ENCODE measurements at regions not wholly inside any gene's neighbourhood (a gene's known extent, or its start where the extent isn't known, plus 50 kb on each side); places are given as distances from the start of the nearest gene placed in this dataset.

DNA sequence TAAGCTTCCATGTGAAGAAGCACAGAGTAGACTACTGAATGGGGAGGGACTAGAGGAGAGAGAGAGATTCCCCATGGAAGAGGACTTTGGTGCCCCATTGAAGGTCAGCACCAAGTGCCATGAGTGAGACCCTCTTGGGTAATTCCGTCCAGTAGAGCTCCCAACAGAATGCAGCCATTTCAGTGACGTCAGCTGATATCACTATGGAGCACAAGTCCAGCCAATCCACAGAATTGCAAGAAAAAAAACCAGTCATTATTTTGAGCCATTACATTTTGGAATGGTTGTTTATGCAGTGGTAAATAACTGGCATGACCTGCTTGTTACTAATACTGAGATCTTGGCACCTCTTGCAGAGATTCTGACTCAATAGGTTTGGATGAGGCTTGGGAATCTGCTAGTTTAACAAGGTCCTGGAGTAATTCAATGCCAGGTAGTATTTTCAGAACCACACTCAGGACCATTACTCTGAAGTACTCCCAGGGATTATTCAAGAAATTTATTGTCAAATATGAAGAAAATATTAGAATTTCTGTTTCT, 52.6 kb upstream of the SP8 start:
- Mint-ChIP-seq H3K27ac (no peak overlapping the region), H3K4me3 (no peak overlapping the region), H3K9me3 (no peaks in the 10 kb centered on the region), H3K27me3 (no peaks in the 10 kb centered on the region), H3K4me1 (ENCODE audit: low read depth) (no peaks in the 10 kb centered on the region), H3K36me3 (ENCODE audit: low read depth) (no peaks in the 10 kb centered on the region)
- intact Hi-C loops (cut with micrococcal nuclease): no loop called here

DNA sequence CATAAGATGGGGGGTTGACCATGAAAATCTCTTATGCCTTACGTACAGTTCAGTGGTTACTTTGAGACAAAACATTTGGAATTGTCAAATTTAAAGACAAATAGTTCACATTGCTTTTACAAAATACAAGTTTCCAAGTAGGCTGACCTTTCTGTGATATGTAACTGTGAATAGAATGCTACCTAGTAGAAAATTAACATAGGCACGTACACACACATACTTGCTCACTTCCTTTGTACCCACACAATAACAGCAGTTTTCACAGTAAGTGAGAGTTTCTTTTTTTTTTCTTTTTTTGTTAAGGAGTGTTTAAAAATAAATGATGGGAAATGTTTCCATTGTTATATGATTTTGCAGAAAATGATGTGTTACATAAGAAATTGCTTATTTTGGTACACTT, 53.3 kb upstream of the SP8 start:
- Mint-ChIP-seq H3K27ac (no peak overlapping the region), H3K36me3 (ENCODE audit: low read depth) (no peaks in the 10 kb centered on the region), H3K27me3 (no peaks in the 10 kb centered on the region), H3K4me1 (ENCODE audit: low read depth) (no peaks in the 10 kb centered on the region), H3K9me3 (peaks cover 2% of the 10 kb centered on the region), H3K4me3 (no peak overlapping the region)
- intact Hi-C loops (cut with micrococcal nuclease): no loop called here

DNA sequence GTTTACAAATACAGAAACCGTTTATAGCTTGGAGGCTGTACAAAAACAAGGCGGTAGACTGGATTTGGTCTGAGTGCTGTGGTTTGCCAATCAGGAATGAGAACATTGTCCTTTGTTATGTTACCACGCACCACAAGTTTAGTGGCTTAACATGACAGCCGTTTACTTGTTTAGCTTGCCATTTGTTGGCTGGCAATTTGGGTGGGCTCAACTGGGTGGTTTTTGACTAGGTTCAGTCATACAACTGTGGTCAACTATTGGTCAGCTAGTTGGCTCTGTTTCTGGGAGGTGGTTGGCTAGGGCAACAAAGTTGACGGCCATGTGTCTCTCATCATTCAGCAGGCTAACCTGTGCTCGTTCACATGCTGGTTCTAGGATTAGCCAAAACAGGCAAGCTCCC, 60.1 kb upstream of the SP8 start:
- no peak overlapping the region for H3K27ac Mint-ChIP-seq
- no peaks in the 10 kb centered on the region for H3K36me3 Mint-ChIP-seq (ENCODE audit: low read depth)
- H3K4me3 Mint-ChIP-seq: no peak overlapping the region
- H3K27me3 Mint-ChIP-seq: no peaks in the 10 kb centered on the region
- H3K4me1 Mint-ChIP-seq (ENCODE audit: low read depth): no peaks in the 10 kb centered on the region
- peaks cover 9% of the 10 kb centered on the region for H3K9me3 Mint-ChIP-seq
- intact Hi-C loops (cut with micrococcal nuclease): no loop called here

DNA sequence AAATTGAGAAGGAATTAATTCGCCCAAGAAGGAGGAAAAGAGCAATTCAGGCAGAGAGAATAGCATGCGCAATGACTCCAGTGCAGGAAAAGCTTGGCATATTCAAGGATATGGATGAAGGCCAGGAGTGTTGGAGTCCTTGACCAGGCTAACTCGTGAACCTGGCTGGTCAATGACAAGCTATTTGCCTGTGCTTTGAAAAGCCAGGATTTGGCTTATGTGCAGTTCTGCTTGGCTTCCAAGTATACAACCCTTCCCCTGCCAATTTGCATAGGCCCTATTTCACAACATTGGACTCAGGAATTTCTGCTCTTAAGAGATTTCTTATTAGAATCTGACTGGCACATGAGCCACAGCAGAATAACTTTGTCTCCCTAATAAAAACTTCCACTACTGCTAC, 72.3 kb upstream of the SP8 start:
- intact Hi-C loops (cut with micrococcal nuclease): no loop called here

DNA sequence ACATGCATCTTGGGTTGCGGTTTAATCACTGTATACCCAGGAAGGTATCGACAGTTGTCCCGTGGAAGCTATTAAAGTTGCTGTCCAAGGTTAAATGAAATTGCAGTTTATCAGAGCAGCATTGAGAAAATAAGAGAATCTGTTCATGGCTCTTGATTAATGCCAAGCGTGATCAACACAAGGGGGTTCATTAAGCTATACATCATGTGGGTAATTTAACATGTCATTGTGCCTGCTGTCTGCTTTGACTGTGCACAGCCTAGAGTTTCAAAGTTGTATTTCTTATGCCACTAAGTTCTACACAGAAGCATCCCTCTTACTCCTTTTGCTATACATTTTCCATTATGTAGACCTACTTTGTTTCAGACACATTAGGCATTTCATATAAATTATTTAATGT, 74.8 kb upstream of the SP8 start:
- no peaks in the 10 kb centered on the region for H3K4me1 Mint-ChIP-seq (ENCODE audit: low read depth)
- H3K4me3 Mint-ChIP-seq: no peak overlapping the region
- no peak overlapping the region for H3K27ac Mint-ChIP-seq
- no peaks in the 10 kb centered on the region for H3K36me3 Mint-ChIP-seq (ENCODE audit: low read depth)
- intact Hi-C loops (cut with micrococcal nuclease): no loop called here
- H3K27me3 Mint-ChIP-seq: no peaks in the 10 kb centered on the region
- no peaks in the 10 kb centered on the region for H3K9me3 Mint-ChIP-seq

More for the DNA sequence above, 72.3 kb upstream of the SP8 start:
- Mint-ChIP-seq H3K4me1 (ENCODE audit: low read depth) (no peaks in the 10 kb centered on the region), H3K27ac (no peak overlapping the region), H3K36me3 (ENCODE audit: low read depth) (no peaks in the 10 kb centered on the region), H3K9me3 (no peaks in the 10 kb centered on the region), H3K4me3 (no peak overlapping the region), H3K27me3 (no peaks in the 10 kb centered on the region)

DNA sequence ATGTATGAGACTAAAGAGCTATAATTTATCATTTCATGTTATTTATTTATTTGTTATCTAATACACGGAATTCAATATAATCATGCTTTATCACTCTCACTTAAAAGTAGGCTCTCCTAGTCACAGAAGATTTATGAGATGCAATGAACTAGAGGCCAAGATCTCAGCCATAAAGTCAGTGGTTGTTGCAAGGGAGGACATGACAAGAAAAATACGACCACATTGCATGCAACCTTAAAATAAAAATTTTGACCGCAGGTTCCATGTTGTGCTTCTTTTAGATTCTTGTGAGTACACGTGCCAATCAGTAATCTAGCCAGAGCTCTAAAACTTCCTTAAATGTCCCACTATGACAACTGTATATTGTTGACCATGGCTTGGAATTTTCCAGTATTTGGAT, 75.9 kb upstream of the SP8 start:
- H3K36me3 Mint-ChIP-seq (ENCODE audit: low read depth): no peaks in the 10 kb centered on the region
- H3K4me1 Mint-ChIP-seq (ENCODE audit: low read depth): no peaks in the 10 kb centered on the region
- no peaks in the 10 kb centered on the region for H3K27me3 Mint-ChIP-seq
- no peak overlapping the region for H3K4me3 Mint-ChIP-seq
- H3K9me3 Mint-ChIP-seq: no peaks in the 10 kb centered on the region
- H3K27ac Mint-ChIP-seq: no peak overlapping the region
- intact Hi-C loops (cut with micrococcal nuclease): no loop called here

DNA sequence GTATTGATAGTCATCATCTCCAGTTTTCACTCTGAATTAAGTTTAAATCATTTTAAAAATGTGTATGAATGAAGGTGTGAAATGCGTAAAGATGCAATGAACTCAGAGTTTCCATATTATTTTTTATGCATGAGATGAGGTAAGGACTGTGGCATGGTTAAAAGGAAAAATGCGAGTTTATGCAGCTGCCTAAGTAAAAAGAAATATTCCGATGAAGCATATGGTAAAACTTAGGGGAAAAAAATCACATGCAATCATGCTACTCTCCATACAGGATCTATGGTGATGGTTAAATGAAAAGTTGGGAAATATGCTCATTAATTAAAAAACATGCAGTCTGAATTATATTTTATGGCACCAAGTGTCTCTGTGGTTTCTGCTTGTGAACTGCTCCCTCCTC, 77.5 kb upstream of the SP8 start:
- Mint-ChIP-seq H3K36me3 (ENCODE audit: low read depth) (no peaks in the 10 kb centered on the region), H3K27me3 (no peaks in the 10 kb centered on the region), H3K4me1 (ENCODE audit: low read depth) (no peaks in the 10 kb centered on the region), H3K4me3 (no peak overlapping the region), H3K9me3 (no peaks in the 10 kb centered on the region), H3K27ac (no peak overlapping the region)
- intact Hi-C loops (cut with micrococcal nuclease): no loop called here

DNA sequence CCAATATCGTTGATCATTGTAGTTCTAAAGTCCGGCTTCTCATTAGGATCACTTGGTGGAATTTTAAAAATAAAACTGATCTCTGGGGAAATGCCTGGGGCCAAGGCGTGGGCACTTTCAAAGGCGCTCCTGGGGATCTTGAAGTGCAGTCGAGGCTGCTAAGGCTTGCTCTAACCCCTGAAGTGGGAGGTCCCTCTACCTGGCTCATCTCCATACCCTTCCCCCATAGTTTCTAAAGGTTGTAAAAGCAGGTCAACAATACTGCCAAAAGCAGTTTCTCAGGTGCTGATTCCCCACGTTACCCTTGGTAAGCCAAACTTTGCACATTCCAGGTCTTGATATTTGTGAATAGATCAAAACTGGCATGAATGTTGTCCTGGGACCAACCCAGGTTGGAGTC, 79.0 kb upstream of the SP8 start:
- intact Hi-C loops (cut with micrococcal nuclease): no loop called here
- H3K4me1 Mint-ChIP-seq (ENCODE audit: low read depth): no peaks in the 10 kb centered on the region
- H3K4me3 Mint-ChIP-seq: no peak overlapping the region
- H3K27me3 Mint-ChIP-seq: no peaks in the 10 kb centered on the region
- no peaks in the 10 kb centered on the region for H3K9me3 Mint-ChIP-seq
- no peaks in the 10 kb centered on the region for H3K36me3 Mint-ChIP-seq (ENCODE audit: low read depth)
- no peak overlapping the region for H3K27ac Mint-ChIP-seq

DNA sequence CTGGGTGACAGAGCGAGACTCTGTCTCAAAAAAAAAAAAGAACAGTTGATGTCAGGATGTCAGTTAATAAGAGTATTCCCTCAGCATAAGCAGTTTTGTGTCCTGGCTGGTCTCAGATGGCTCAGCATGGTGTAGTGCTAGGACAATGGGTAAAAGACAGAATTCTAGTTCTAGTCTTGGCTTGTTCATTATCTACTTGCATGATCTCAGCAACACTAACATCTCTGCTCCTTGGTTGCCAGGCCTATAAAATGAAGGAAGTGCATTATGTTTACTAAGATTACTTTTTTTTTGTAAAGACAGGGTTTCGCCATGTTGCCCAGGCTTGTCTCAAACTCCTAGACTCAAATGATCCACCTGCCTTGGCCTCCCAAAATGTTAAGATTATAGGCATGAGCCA, 84.3 kb upstream of the SP8 start:
- no peaks in the 10 kb centered on the region for H3K36me3 Mint-ChIP-seq (ENCODE audit: low read depth)
- H3K4me3 Mint-ChIP-seq: no peak overlapping the region
- intact Hi-C loops (cut with micrococcal nuclease): no loop called here
- no peak overlapping the region for H3K27ac Mint-ChIP-seq
- H3K9me3 Mint-ChIP-seq: no peaks in the 10 kb centered on the region
- H3K27me3 Mint-ChIP-seq: no peaks in the 10 kb centered on the region
- no peaks in the 10 kb centered on the region for H3K4me1 Mint-ChIP-seq (ENCODE audit: low read depth)

DNA sequence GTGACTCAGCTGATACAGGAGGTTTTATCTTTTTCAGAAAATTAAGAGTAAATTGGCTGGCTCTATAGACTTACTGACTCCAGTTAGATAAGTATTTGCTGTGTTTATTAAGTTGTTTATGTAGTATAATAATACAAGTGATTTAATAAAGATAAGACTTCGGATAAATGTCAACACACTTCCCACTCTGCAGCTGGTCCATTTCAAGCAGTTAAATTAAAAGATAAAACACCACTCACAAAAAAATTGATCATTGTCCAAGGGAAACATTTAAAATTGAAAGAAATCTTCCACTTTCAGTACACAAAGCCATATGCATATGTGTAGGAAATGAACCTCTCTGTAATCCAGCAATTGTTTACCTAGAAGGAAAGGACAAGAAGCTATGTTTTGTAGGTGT, 106.1 kb upstream of the SP8 start:
- Mint-ChIP-seq H3K27me3 (no peaks in the 10 kb centered on the region), H3K9me3 (peaks cover 18% of the 10 kb centered on the region), H3K36me3 (ENCODE audit: low read depth) (no peaks in the 10 kb centered on the region), H3K4me3 (no peak overlapping the region), H3K27ac (no peak overlapping the region), H3K4me1 (ENCODE audit: low read depth) (no peaks in the 10 kb centered on the region)
- intact Hi-C loops (cut with micrococcal nuclease): no loop called here

DNA sequence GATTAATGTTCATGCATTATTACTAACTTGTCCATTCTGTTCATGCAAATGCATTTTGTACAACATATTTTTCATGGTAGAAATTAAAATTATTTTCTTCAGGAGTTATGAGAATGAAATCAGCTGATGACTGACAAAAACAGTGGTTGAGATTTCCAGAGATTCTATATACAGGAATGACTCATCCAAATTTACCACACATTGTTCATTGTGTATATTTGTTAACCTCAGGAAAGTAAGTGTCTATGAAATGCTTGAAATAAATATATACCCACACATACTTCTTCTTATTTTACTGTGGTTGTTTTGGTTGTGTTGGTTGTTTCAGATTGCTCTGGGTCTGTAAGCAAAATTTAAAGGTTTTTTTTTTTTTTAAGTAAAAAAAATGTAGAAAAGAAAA, 108.1 kb upstream of the SP8 start:
- intact Hi-C loops (cut with micrococcal nuclease): no loop called here
- Mint-ChIP-seq H3K27me3 (no peaks in the 10 kb centered on the region), H3K36me3 (ENCODE audit: low read depth) (no peaks in the 10 kb centered on the region), H3K4me3 (no peak overlapping the region), H3K4me1 (ENCODE audit: low read depth) (no peaks in the 10 kb centered on the region), H3K27ac (no peak overlapping the region), H3K9me3 (no peaks in the 10 kb centered on the region)

DNA sequence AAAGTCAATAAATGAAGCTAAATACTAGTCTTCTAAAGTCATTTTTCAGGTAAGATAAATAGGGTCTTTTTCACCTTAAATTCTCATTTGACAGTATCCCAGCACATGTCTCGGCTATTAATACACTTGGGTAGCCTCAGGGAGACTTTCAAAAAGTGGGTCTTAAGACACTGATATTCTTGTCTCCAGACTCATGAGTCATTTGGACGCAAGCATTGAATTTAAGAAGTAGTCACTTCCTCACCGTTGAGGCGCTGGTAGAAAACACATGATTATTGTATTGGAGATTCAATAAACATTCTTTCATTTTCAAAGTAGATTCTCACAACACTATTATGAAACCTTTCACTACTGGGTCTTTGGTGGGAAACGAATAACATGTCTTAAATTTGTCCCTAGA, 108.9 kb upstream of the SP8 start:
- no peaks in the 10 kb centered on the region for H3K36me3 Mint-ChIP-seq (ENCODE audit: low read depth)
- no peak overlapping the region for H3K4me3 Mint-ChIP-seq
- no peaks in the 10 kb centered on the region for H3K9me3 Mint-ChIP-seq
- no peaks in the 10 kb centered on the region for H3K4me1 Mint-ChIP-seq (ENCODE audit: low read depth)
- no peaks in the 10 kb centered on the region for H3K27me3 Mint-ChIP-seq
- intact Hi-C loops (cut with micrococcal nuclease): no loop called here
- H3K27ac Mint-ChIP-seq: no peak overlapping the region

DNA sequence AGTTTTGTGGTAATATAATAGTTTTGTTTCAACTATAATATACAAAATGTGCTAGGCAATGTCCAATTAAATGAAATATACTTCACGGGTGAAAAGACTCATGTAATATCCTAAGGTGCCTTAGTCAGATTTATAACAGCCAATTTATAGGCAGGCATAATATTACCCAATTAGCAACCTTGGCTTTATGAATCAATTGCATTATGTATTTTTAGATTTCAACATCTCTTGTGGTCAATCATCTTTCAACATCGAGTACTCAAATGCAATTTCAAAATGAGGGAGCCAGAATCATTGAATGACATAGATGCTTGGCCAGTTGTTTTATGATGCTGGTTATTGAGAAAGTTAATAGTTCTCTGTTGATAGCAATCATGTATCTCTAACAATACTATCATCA, 110.3 kb upstream of the SP8 start:
- H3K4me3 Mint-ChIP-seq: no peak overlapping the region
- H3K27me3 Mint-ChIP-seq: no peaks in the 10 kb centered on the region
- H3K27ac Mint-ChIP-seq: no peak overlapping the region
- intact Hi-C loops (cut with micrococcal nuclease): no loop called here
- H3K9me3 Mint-ChIP-seq: peaks cover 13% of the 10 kb centered on the region
- H3K4me1 Mint-ChIP-seq (ENCODE audit: low read depth): no peaks in the 10 kb centered on the region
- H3K36me3 Mint-ChIP-seq (ENCODE audit: low read depth): no peaks in the 10 kb centered on the region

DNA sequence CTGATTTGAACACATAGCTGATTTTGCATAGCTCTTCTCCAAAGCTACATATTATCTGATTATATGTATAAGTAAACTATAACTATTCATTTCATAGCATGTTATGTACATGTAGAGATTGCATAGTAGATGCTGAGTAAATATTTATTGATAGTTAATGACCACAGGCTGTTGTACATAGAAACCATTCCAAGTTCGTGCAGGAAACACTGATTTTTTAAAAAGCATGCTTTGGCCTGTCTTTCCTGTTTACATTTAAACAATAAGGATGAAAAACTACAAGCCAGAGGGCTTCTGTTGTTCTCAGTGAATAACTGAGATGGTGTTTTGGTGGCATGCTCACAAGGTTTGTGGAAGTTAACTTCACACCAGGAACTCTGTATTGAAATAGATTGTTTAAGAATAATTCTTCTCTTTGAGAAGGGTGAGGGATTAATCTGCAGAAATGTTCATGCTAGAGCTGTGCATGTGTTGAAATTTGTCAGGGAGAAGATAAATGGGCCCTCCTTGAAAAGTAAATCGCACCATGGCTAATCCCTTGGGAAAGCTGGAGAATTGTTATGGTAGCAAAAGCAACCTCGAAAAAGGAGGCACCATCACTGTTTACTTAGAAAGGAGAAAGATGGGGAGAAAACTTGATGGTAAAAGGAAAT, 120.2 kb upstream of the SP8 start:
- Mint-ChIP-seq H3K27ac (no peak overlapping the region), H3K36me3 (ENCODE audit: low read depth) (no peaks in the 10 kb centered on the region), H3K4me1 (ENCODE audit: low read depth) (no peaks in the 10 kb centered on the region), H3K27me3 (no peaks in the 10 kb centered on the region), H3K4me3 (no peak overlapping the region), H3K9me3 (peaks cover 9% of the 10 kb centered on the region)
- intact Hi-C loops (cut with micrococcal nuclease): no loop called here

DNA sequence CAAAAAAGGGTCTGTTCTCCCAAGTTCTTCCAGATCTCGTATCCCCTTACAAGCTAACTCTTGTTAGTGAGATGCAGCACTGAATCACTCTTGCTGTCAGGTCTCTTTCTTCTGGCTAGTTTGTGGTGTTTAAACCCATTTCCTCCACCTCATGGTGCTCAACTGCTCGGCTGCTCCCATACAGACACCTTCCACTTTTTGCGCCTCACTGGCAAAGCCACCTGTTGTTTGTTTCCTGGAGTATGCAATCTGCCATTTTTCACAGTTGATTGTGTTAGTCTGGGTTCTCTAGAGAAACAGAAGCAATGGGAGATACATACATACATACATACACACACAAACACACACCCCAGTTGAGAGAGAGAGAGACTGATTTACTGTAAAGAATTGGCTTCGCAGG, 124.4 kb upstream of the SP8 start:
- intact Hi-C loops (cut with micrococcal nuclease): no loop called here
- no peak overlapping the region for H3K27ac Mint-ChIP-seq
- H3K4me3 Mint-ChIP-seq: no peak overlapping the region
- no peaks in the 10 kb centered on the region for H3K27me3 Mint-ChIP-seq
- H3K4me1 Mint-ChIP-seq (ENCODE audit: low read depth): no peaks in the 10 kb centered on the region
- no peaks in the 10 kb centered on the region for H3K36me3 Mint-ChIP-seq (ENCODE audit: low read depth)
- no peaks in the 10 kb centered on the region for H3K9me3 Mint-ChIP-seq

Measured in dendritic cell treated with granulocyte-macrophage colony-stimulating factor and Interleukin-4, amounts not matched to agents 40 ng/mL and 50 ng/mL, for 4 days (primary cell).